OCI-LY1 (cell line): ENCODE measurements at regions not wholly inside any gene's neighbourhood (a gene's known extent, or its start where the extent isn't known, plus 50 kb on each side); places are given as distances from the start of the nearest gene placed in this dataset.

Experiments
- CTCF ChIP-seq: fragments of 200-600 bp; sonication (generic), shearing (Covaris generic); IDR thresholded peaks from 2 replicates; pipeline ENCODE4 v1.5.1; 2017; ENCODE audit warnings: mild to moderate bottlenecking, antibody characterized with exemption, low read length, moderate library complexity, mixed read lengths
- EZH2 ChIP-seq: fragments of 200-600 bp; sonication (generic), shearing (Covaris generic); IDR thresholded peaks from 2 replicates; pipeline ENCODE4 v1.8.0; 2017; ENCODE audit warnings: borderline replicate concordance, mixed run types, mild to moderate bottlenecking, antibody characterized with exemption, low read length, moderate library complexity, mixed read lengths

DNA sequence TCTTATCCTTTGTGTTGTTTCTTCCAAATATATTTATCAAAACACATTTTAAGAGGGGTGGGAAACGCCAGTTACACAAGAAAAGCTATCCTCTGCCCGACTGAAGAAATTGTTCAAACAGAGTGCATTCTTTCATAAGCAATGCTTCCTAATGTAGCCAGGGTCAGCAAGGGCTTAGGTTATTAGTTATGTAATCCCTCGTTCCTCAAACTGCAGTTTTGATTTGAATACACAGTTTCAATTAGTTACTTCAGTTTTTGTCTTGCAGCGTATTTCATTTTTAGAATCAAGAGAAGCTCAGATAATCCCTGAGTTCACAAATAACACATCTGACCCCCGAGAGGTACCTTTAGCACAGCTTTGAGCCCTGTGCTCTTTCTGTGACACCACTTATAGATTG lies 141.7 kb upstream of the NRIP1 start:
- no peak for TF ChIP-seq CTCF
- TF ChIP-seq EZH2 = no peak
